Loucy (cell line): ENCODE measurements at regions not wholly inside any gene's neighbourhood (a gene's known extent, or its start where the extent isn't known, plus 50 kb on each side); places are given as distances from the start of the nearest gene placed in this dataset.

ENCODE experiments used
- H2AFZ ChIP-seq: fragments of 200-600 bp; sonication (generic); 2 replicates; pipeline ENCODE4 v1.6.0; 2016; ENCODE audit warnings: antibody characterized with exemption, mild to moderate bottlenecking, low read length, moderate library complexity
- H3F3A ChIP-seq: fragments of 200-600 bp; 2 replicates; pipeline ENCODE4 v1.6.0; 2016; ENCODE audit warnings: antibody characterized with exemption, low read depth, mild to moderate bottlenecking
- H3K27me3 ChIP-seq: fragments of 200-600 bp; sonication (generic); 2 replicates; pipeline ENCODE4 v1.6.1; 2014; ENCODE audit warnings: low read length, mild to moderate bottlenecking; ENCODE audit not compliant: insufficient read depth, poor library complexity, severe bottlenecking
- H3K36me3 ChIP-seq: fragments of 200-600 bp; sonication (generic); 2 replicates; pipeline ENCODE4 v1.6.1; 2016; ENCODE audit warnings: low read length; ENCODE audit not compliant: insufficient read depth
- H3K4me1 ChIP-seq: fragments of 200-600 bp; sonication (generic); 2 replicates; pipeline ENCODE4 v1.5.1; 2014; ENCODE audit warnings: low read length, mild to moderate bottlenecking; ENCODE audit not compliant: insufficient read depth, poor library complexity, severe bottlenecking
- H3K4me2 ChIP-seq: fragments of 200-600 bp; sonication (generic); 2 replicates; pipeline ENCODE4 v1.6.0; 2014; ENCODE audit warnings: antibody characterized with exemption, low read length, low read depth, mild to moderate bottlenecking; ENCODE audit not compliant: poor library complexity, severe bottlenecking
- H3K4me3 ChIP-seq: fragments of 200-600 bp; sonication (generic); 2 replicates; pipeline ENCODE4 v1.5.1; 2014; ENCODE audit warnings: low read length, mild to moderate bottlenecking, mixed read lengths; ENCODE audit not compliant: poor library complexity, severe bottlenecking
- H3K79me2 ChIP-seq: fragments of 200-600 bp; sonication (generic); 2 replicates; pipeline ENCODE4 v1.6.1; 2014; ENCODE audit warnings: low read length; ENCODE audit not compliant: insufficient read depth
- H3K9ac ChIP-seq: fragments of 200-600 bp; sonication (generic); 2 replicates; pipeline ENCODE4 v1.6.0; 2014; ENCODE audit warnings: mild to moderate bottlenecking, low read depth, low read length, moderate library complexity; ENCODE audit not compliant: poor library complexity, severe bottlenecking
- H3K9me2 ChIP-seq: fragments of 200-600 bp; sonication (generic); replicated peaks from 2 replicates; pipeline ENCODE4 v1.6.1; 2016; ENCODE audit warnings: low read depth, low read length, mixed read lengths
- H3K9me3 ChIP-seq: fragments of 200-600 bp; sonication (generic); 2 replicates; pipeline ENCODE4 v1.6.1; 2014; ENCODE audit warnings: mild to moderate bottlenecking, antibody characterized with exemption, low read length, low read depth; ENCODE audit not compliant: insufficient read depth
- H4K20me1 ChIP-seq: fragments of 200-600 bp; sonication (generic); 2 replicates; pipeline ENCODE4 v1.6.0; 2014; ENCODE audit warnings: antibody characterized with exemption, low read length, mild to moderate bottlenecking; ENCODE audit not compliant: insufficient read depth, poor library complexity, severe bottlenecking
- EZH2phosphoT487 ChIP-seq: fragments of 200-600 bp; IDR thresholded peaks from 2 replicates; pipeline ENCODE4 v1.6.1; 2018; ENCODE audit warnings: antibody characterized with exemption, mild to moderate bottlenecking, moderate library complexity, borderline replicate concordance
- TF ChIP-seq, protein P1 (sequence below): fragments of 200-600 bp; sonication (generic); conservative IDR thresholded peaks from 2 replicates; pipeline ENCODE4 v1.5.1; 2014; ENCODE audit warnings: mild to moderate bottlenecking, antibody characterized with exemption, low read length

DNA sequence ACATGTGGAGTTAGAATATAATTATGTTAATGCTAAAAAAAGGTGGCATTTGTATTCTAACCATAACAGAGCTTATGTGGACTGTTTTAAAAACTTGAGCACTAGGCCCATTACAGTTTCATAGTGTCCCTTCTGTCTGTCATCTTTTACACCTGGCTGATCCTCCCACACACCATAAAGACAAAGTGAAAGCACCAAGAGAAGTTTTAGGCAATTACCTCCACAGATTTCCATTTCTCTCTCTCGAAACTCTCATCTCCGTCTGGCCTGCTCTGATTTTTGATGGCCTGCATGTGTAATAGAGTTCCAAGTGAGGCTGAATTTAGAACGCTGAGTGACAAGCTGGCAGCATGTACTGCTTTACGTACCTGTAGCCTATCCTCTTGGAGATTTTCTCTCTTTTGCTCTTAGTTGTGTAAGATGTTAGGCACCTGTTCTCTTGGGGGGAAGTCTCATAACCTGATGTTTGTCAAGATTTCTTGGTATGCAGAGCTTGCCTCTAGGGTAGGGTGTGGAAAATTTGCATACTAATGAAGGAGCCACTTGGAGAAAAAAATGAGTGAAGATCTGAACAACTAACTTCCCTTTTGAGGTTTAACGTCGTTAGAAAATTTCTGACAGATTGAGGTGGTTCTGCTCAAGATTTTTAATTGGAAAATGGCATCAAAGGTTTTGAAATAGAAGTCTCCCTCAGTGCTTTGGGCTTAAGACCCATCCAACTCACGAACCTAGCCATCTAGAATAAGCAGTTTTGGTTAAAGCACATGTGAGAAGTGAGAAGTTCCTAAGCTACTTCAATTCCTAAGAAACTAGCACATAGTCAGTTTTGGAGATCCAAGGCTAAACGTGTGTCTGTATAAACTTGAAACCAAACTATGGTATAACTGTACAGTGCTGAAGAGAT, 57.6 kb upstream of the RAP1GDS1 start:
- Histone ChIP-seq H3K79me2 (no peaks in the 10 kb centered on the region), H3K9me3 (peaks cover 5% of the 10 kb centered on the region; the same call in 1 of the 2 replicates), H3K36me3 (no peaks in the 10 kb centered on the region), H2AFZ (no peak overlapping the region), H3F3A (no peaks in the 10 kb centered on the region), H3K27me3 (no peaks in the 10 kb centered on the region), H3K4me3 (no peak overlapping the region), H4K20me1 (no peaks in the 10 kb centered on the region), H3K4me1 (no peaks in the 10 kb centered on the region), H3K4me2 (no peak overlapping the region), H3K9ac (no peak overlapping the region), H3K9me2 (no peaks in the 10 kb centered on the region)
- no peak for TF ChIP-seq EZH2phosphoT487

DNA sequence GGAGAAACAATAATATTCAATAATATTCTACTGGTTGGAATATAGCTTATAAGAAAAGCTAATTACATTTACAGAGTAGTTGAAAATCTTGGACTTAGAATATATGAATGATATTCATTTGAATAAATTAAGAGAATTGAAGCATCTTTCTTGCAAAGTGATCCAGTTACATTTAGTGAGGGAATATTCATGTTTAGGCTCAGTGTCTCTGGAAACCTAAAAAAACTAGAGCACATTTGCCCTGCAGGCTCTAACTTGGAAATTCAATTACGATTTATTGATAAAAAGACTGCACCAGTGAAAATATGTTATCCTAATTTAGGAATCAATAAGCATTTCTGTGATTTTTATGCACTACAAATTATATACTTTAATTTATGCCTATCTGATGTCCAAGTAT, 58.3 kb upstream of the RAP1GDS1 start:
- no peaks in the 10 kb centered on the region for H3K36me3 ChIP-seq
- H3K4me2 ChIP-seq = no peak overlapping the region
- H3K9me2 ChIP-seq = no peaks in the 10 kb centered on the region
- no peak overlapping the region for H2AFZ ChIP-seq
- H4K20me1 ChIP-seq = no peaks in the 10 kb centered on the region
- no peaks in the 10 kb centered on the region for H3F3A ChIP-seq
- no peak overlapping the region for H3K9ac ChIP-seq
- H3K4me3 ChIP-seq = no peak overlapping the region
- H3K27me3 ChIP-seq = no peaks in the 10 kb centered on the region
- H3K9me3 ChIP-seq = peaks cover 5% of the 10 kb centered on the region; the same call in 1 of the 2 replicates
- no peaks in the 10 kb centered on the region for H3K79me2 ChIP-seq
- TF ChIP-seq, protein P1, sequence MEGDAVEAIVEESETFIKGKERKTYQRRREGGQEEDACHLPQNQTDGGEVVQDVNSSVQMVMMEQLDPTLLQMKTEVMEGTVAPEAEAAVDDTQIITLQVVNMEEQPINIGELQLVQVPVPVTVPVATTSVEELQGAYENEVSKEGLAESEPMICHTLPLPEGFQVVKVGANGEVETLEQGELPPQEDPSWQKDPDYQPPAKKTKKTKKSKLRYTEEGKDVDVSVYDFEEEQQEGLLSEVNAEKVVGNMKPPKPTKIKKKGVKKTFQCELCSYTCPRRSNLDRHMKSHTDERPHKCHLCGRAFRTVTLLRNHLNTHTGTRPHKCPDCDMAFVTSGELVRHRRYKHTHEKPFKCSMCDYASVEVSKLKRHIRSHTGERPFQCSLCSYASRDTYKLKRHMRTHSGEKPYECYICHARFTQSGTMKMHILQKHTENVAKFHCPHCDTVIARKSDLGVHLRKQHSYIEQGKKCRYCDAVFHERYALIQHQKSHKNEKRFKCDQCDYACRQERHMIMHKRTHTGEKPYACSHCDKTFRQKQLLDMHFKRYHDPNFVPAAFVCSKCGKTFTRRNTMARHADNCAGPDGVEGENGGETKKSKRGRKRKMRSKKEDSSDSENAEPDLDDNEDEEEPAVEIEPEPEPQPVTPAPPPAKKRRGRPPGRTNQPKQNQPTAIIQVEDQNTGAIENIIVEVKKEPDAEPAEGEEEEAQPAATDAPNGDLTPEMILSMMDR = no peak
- no peak for TF ChIP-seq EZH2phosphoT487
- H3K4me1 ChIP-seq = no peaks in the 10 kb centered on the region

DNA sequence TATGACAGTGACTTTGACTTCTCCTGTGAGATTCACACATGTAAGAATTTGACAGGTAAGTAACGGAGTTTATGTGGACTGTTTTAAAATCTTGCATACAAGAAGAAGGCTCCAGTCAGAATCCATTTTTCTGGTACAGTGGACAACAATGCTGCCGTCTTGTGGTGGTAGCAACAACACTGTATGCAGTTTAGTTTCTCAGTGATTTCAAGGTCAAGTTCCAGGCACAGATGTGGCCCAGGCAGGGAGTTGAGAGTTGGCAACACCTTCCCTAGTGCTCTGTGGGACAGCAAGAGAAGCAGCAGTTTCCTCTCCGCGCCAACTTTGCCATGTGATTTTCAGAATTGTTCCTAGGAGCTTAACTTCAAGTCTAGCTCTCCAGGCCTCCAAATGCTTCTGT, 56.0 kb upstream of the STPG2 start:
- Histone ChIP-seq H3K4me3 (no peak overlapping the region), H3K4me2 (no peak overlapping the region), H3K36me3 (no peaks in the 10 kb centered on the region), H3K9ac (no peak overlapping the region), H3K27me3 (no peaks in the 10 kb centered on the region), H3F3A (no peaks in the 10 kb centered on the region), H3K4me1 (no peaks in the 10 kb centered on the region), H3K9me2 (no peaks in the 10 kb centered on the region), H2AFZ (no peak overlapping the region), H3K9me3 (peaks cover 8% of the 10 kb centered on the region; the same call in 1 of the 2 replicates), H4K20me1 (no peaks in the 10 kb centered on the region), H3K79me2 (no peaks in the 10 kb centered on the region)
- no peak for TF ChIP-seq EZH2phosphoT487
- TF ChIP-seq, protein P1 = no peak
